ENCODE measurements at regions not wholly inside any gene's neighbourhood (a gene's known extent, or its start where the extent isn't known, plus 50 kb on each side); places are given as distances from the start of the nearest gene placed in this dataset.

DNA sequence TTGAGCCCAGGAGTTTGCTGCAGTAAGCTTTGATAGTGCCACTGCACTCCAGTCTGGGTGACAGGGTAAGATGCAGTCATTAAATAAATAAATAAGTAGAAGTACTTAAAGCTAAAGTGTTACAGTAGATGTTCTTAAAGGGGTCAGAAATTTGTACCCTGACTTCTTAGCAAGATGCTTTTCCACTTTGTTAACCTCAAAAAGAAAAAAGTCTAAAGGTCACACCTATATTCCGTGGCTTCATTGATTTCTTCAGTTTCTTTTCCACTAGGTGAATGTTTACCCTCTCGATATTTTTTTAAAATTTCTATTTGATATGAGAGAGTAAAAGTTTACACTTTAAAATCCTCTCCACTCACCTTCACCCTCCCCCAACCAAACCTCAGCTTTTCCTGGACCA is 64.3 kb upstream of the PLEKHA5 start:
- Histone ChIP-seq H3K9me3 (ENCODE audit: control insufficient read depth in 2 of 2, low read length in 2 of 2) (no peaks in the 10 kb centered on the region), H3K4me3 (ENCODE audit: low read length in 2 of 2) (no peak overlapping the region)

DNA sequence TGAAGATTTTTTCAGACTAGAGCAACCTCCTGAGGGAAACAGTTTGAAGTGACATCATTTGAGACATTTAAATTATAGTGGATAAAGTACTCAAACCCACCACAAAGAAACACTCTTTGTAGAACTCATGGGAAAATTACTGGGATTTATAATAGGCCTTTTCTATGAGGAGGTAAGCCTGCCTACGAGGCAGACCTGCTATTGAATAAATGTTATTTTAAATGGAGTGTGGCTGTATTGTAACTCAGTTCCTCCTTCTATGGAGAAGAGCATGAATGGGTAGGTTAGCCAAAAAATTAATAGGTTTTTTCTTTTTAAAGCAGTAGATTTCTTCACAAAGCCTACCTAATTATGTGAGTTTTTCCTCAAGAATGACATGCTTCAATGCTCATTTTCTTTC is 63.7 kb upstream of the PLEKHA5 start:
- Histone ChIP-seq H3K27ac (ENCODE audit: low read length) (no peak overlapping the region), H3K36me3 (ENCODE audit: control insufficient read depth in 2 of 2, insufficient read depth in 2 of 2, low read length in 2 of 2) (no peaks in the 10 kb centered on the region)

More for the DNA sequence above, 64.3 kb upstream of the PLEKHA5 start:
- no peaks in the 10 kb centered on the region for H3K27me3 ChIP-seq (ENCODE audit: control insufficient read depth in 1 of 2, insufficient read depth in 2 of 2, low read length in 2 of 2)
- no peaks in the 10 kb centered on the region for H3K4me1 ChIP-seq (ENCODE audit: control insufficient read depth, insufficient read depth, low read length)
- H3K27ac ChIP-seq (ENCODE audit: low read length), result no peak overlapping the region
- H3K36me3 ChIP-seq (ENCODE audit: control insufficient read depth in 2 of 2, insufficient read depth in 2 of 2, low read length in 2 of 2), result no peaks in the 10 kb centered on the region
- no peak overlapping the region for H3K9ac ChIP-seq (ENCODE audit: low read length in 2 of 2)

DNA sequence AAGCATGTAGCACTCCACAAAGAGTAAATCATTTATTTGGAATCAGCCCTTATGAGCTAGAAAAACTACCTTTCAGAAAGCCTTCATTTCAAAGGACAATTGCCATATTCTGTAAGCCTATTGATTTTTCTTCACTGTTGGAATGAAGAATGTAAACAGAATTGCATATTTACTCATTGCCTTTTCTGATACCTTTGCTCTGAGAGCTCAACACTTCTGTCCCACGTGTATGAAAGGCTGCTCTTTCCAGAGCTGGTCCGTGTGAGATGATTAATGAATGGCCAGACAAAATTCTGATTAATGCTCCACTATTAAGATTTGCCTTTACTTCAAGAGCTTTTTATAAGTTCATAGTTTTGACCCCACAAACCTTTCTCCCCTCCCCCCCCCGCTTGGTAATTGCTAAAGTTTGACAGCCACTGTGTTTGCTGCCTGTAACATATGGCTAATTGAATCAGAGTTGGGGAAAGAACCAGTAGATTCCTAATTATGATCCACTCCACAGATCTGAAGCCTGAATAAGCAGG is 63.0 kb upstream of the PLEKHA5 start:
- no peaks in the 10 kb centered on the region for H3K4me1 ChIP-seq (ENCODE audit: control insufficient read depth, insufficient read depth, low read length)
- no peak overlapping the region for H3K4me3 ChIP-seq (ENCODE audit: low read length in 2 of 2)
- H3K27ac ChIP-seq (ENCODE audit: low read length), result no peak overlapping the region
- no peaks in the 10 kb centered on the region for H3K9me3 ChIP-seq (ENCODE audit: control insufficient read depth in 2 of 2, low read length in 2 of 2)
- no peaks in the 10 kb centered on the region for H3K27me3 ChIP-seq (ENCODE audit: control insufficient read depth in 1 of 2, insufficient read depth in 2 of 2, low read length in 2 of 2)
- H3K9ac ChIP-seq (ENCODE audit: low read length in 2 of 2), result no peak overlapping the region
- no peaks in the 10 kb centered on the region for H3K36me3 ChIP-seq (ENCODE audit: control insufficient read depth in 2 of 2, insufficient read depth in 2 of 2, low read length in 2 of 2)

More for the DNA sequence above, 63.7 kb upstream of the PLEKHA5 start:
- Histone ChIP-seq H3K27me3 (ENCODE audit: control insufficient read depth in 1 of 2, insufficient read depth in 2 of 2, low read length in 2 of 2) (no peaks in the 10 kb centered on the region), H3K9me3 (ENCODE audit: control insufficient read depth in 2 of 2, low read length in 2 of 2) (no peaks in the 10 kb centered on the region), H3K4me1 (ENCODE audit: control insufficient read depth, insufficient read depth, low read length) (no peaks in the 10 kb centered on the region), H3K9ac (ENCODE audit: low read length in 2 of 2) (no peak overlapping the region), H3K4me3 (ENCODE audit: low read length in 2 of 2) (no peak overlapping the region)

DNA sequence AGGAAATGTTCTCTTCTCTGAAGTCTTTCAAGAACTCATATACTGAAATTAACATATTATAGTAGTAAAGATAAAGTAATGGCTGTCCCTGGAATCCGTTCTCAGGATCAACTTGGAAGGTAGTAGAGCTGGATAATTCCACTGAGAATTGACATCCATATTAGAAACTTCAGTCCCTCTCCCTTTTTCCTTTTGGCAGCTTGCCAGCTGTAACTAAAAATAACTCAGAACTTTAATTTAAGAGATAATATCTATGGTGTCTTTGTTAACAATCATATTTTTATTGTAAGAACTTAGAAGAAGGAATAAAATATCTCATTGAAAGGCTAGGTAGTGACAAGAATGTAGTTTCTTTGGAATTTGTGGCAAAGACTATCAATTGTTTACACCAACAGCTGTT is 61.4 kb upstream of the PLEKHA5 start:
- no peaks in the 10 kb centered on the region for H3K27me3 ChIP-seq (ENCODE audit: control insufficient read depth in 1 of 2, insufficient read depth in 2 of 2, low read length in 2 of 2)
- no peaks in the 10 kb centered on the region for H3K36me3 ChIP-seq (ENCODE audit: control insufficient read depth in 2 of 2, insufficient read depth in 2 of 2, low read length in 2 of 2)
- H3K27ac ChIP-seq (ENCODE audit: low read length), result no peak overlapping the region
- H3K4me3 ChIP-seq (ENCODE audit: low read length in 2 of 2), result no peak overlapping the region
- no peaks in the 10 kb centered on the region for H3K9me3 ChIP-seq (ENCODE audit: control insufficient read depth in 2 of 2, low read length in 2 of 2)
- no peaks in the 10 kb centered on the region for H3K4me1 ChIP-seq (ENCODE audit: control insufficient read depth, insufficient read depth, low read length)
- no peak overlapping the region for H3K9ac ChIP-seq (ENCODE audit: low read length in 2 of 2)

DNA sequence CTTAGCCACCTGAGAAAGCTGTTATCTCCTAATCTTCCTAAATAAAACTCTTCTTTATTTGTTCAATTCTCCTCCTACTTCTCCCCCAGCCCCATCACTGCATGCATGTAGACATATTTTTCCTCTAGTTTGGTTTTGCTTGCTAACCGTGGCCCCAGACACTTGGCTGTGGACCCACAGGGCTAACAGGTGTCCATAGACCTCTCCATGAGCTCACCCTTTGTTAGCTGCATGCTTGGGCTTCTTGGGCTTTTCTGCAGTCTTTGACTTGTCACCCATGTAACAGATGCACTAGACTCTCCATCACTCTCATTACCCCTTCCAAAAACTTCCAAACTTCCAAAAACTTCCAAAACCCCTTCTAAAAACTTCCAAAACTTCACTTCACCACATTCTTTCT is 59.2 kb upstream of the PLEKHA5 start:
- H3K4me1 ChIP-seq (ENCODE audit: control insufficient read depth, insufficient read depth, low read length), result no peaks in the 10 kb centered on the region
- no peak overlapping the region for H3K27ac ChIP-seq (ENCODE audit: low read length)
- no peak overlapping the region for H3K9ac ChIP-seq (ENCODE audit: low read length in 2 of 2)
- H3K9me3 ChIP-seq (ENCODE audit: control insufficient read depth in 2 of 2, low read length in 2 of 2), result no peaks in the 10 kb centered on the region
- H3K4me3 ChIP-seq (ENCODE audit: low read length in 2 of 2), result no peak overlapping the region
- no peaks in the 10 kb centered on the region for H3K36me3 ChIP-seq (ENCODE audit: control insufficient read depth in 2 of 2, insufficient read depth in 2 of 2, low read length in 2 of 2)
- H3K27me3 ChIP-seq (ENCODE audit: control insufficient read depth in 1 of 2, insufficient read depth in 2 of 2, low read length in 2 of 2), result no peaks in the 10 kb centered on the region

DNA sequence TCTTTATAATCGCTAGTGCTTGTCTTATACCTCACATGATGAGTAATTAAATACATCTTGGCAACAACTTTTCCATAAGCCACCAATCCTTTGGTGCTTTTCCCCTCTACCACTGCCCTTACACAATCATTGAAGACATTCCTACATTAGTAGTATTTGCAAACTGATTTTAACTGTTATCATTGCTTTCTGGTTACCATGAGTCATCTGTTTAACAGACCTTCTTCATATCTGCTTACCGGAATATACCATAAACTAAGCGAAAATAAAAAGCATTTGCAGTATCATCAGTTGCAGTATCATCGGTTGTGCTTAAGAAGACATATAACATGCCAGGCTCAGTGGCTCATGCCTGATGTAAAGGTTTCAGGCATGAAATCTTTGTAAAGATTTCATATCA is 54.8 kb upstream of the PLEKHA5 start:
- H3K27ac ChIP-seq (ENCODE audit: low read length), result no peak overlapping the region
- no peak overlapping the region for H3K9ac ChIP-seq (ENCODE audit: low read length in 2 of 2)
- H3K4me1 ChIP-seq (ENCODE audit: control insufficient read depth, insufficient read depth, low read length), result no peaks in the 10 kb centered on the region
- no peaks in the 10 kb centered on the region for H3K9me3 ChIP-seq (ENCODE audit: control insufficient read depth in 2 of 2, low read length in 2 of 2)
- no peak overlapping the region for H3K4me3 ChIP-seq (ENCODE audit: low read length in 2 of 2)
- H3K36me3 ChIP-seq (ENCODE audit: control insufficient read depth in 2 of 2, insufficient read depth in 2 of 2, low read length in 2 of 2), result no peaks in the 10 kb centered on the region
- no peaks in the 10 kb centered on the region for H3K27me3 ChIP-seq (ENCODE audit: control insufficient read depth in 1 of 2, insufficient read depth in 2 of 2, low read length in 2 of 2)

DNA sequence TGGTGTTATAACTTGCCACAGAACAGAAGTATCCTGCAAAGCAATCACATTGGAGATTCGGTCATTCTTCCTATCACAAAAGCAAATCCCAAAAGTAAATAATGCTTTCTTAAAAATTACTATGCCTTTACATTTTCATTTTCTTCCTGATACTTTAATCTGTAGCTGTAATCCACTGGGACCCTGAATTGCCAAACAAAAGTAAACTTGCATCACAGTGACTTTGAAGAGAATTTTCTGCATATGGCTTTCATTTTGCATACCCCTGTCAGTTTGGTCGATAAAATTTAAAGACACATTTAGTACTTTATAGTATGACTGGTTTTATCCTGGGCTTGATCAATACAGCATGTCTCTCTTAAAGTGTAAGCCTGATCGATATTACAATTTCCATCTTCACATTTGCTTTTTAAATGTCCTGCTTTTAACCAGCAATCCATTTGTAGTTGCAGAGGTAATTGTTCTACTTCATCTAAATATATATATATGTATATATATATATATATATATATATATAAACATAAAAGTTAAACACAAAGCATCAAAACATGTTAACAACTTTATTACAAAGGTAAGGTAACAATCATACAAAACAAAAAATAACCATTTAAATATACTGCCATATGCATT is 53.7 kb upstream of the PLEKHA5 start:
- H3K4me3 ChIP-seq (ENCODE audit: low read length in 2 of 2), result no peak overlapping the region
- H3K36me3 ChIP-seq (ENCODE audit: control insufficient read depth in 2 of 2, insufficient read depth in 2 of 2, low read length in 2 of 2), result no peaks in the 10 kb centered on the region
- no peaks in the 10 kb centered on the region for H3K27me3 ChIP-seq (ENCODE audit: control insufficient read depth in 1 of 2, insufficient read depth in 2 of 2, low read length in 2 of 2)
- no peak overlapping the region for H3K9ac ChIP-seq (ENCODE audit: low read length in 2 of 2)
- no peaks in the 10 kb centered on the region for H3K4me1 ChIP-seq (ENCODE audit: control insufficient read depth, insufficient read depth, low read length)
- H3K9me3 ChIP-seq (ENCODE audit: control insufficient read depth in 2 of 2, low read length in 2 of 2), result no peaks in the 10 kb centered on the region
- H3K27ac ChIP-seq (ENCODE audit: low read length), result no peak overlapping the region
